ENCODE measurements at regions not wholly inside any gene's neighbourhood (a gene's known extent, or its start where the extent isn't known, plus 50 kb on each side); places are given as distances from the start of the nearest gene placed in this dataset.
"Not testable (repeated sequence)": the region's sequence is repeated elsewhere in the genome, so short reads cannot be mapped to it uniquely, and the experiment has no call there.

- no peak for DNase-seq (ENCODE audit: low read depth in 2 of 2, low spot score in 1 of 2)
Measured at GRCh38 chr2:7094231-7094741, 177.1 kb downstream of the RNF144A start.

DNA sequence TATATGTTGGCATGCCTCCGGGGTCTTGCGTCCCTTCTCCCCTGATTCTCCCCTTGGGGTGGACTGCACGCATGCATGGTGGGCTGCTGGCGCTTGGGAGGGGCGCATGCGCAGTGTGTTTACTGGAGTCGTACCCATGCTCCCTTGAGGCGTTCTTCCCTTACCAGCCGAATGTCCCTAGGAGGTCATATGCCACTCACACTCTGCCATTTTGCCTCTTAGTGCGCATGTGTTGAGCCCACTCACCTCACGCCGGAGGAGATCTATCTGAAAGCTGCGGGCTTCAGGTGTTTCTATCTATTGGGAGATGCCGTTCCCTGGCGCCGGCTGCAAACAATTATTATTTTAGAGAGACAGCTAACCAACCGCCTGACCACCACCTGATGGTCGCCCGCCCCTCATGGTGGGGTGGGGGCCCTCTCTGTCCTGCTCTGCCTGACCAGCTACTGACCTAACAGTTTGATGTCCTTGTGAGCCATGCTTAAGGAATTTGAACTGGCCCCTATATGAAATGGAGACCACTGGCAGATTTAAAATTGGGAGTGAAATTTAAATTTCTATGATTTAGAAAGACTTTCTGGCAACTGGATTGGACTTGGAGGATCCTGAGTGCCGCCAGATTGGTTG is 179.6 kb downstream of the RNF144A start:
- DNase-seq (ENCODE audit: low read depth in 2 of 2, low spot score in 1 of 2): no peak

GRCh38 chr2:7097353-7097895 is 180.2 kb downstream of the RNF144A start:
- DNase-seq (ENCODE audit: low read depth in 2 of 2, low spot score in 1 of 2): peak; percentile 26 to 43

- no peak for DNase-seq (ENCODE audit: low read depth in 2 of 2, low spot score in 1 of 2)
Measured at GRCh38 chr2:7098816-7099215, 181.6 kb downstream of the RNF144A start.

DNA sequence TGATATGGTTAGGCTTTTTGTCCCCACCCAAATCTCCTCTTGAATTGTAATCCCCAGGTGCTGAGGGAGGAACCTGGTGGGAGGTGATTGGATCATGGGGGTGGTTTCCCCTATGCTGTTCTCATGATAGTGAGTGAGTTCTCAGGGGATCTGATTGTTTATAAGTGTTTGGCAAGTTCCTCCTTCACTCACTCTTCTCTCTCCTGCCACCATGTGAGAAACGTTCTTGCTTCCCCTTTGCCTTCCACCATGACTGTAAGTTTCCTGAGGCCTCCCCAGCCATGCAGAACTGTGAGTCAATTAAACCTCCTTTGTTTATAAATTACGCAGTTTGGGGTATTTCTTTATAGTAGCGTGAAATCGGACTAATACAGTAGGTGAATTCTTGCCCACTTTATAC is 182.5 kb downstream of the RNF144A start:
- DNase-seq (ENCODE audit: low read depth in 2 of 2, low spot score in 1 of 2): not testable (repeated sequence)

DNA sequence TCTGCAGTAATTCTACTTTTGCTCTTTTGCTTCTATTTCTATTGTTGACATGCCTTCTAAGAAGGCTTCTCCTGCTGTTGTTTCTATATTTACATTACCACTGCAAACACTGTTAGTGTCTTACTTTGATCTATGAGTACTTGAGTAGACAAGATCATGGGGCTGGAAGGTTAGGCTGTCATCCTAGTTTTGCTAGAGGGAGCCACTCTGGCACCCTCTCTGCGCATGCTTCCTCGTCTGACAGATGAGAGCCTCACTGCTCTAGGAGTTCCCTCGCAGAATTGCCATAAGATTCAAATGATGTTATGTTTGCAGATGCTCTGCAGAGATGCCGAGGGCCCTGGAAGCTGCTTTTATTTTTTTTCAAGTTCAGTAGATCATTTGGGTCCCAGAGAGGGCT is 185.6 kb downstream of the RNF144A start:
- DNase-seq (ENCODE audit: low read depth in 2 of 2, low spot score in 1 of 2): no peak

DNA sequence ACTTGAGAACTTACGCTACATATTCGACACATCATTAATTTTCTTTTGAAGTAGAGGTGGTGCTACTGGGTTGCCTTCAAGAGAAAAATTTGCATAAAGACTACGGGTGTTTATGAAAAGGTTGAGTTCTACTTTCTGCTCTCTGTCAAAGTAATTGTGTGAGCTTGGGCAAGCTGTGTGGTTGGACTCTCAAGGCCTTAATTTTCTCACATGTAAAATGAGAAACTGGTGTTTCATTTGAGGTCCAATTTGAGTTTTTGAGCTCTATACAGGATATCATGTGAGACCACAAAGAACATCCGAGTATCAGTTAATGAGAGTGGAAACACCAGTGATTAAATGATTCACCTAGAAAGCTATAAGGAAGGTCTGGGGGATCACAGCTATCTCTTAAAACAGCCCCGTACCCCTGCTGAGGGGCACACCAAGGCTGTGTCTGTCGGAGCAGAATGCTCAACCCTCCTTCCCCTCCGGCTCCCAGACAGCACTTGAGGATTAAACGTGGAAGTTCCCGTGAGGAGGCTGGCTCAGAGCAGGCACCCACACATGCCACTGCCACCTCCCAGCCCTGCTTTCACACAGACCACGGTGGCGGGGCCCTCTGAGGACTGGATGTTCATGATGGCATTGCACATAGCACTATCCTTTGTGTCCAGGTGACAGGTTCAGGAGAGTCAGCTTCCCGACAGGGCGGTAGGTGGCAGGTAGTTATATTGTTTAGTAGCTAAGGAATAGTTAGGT is 191.8 kb downstream of the RNF144A start:
- no peak for DNase-seq (ENCODE audit: low read depth in 2 of 2, low spot score in 1 of 2)

DNA sequence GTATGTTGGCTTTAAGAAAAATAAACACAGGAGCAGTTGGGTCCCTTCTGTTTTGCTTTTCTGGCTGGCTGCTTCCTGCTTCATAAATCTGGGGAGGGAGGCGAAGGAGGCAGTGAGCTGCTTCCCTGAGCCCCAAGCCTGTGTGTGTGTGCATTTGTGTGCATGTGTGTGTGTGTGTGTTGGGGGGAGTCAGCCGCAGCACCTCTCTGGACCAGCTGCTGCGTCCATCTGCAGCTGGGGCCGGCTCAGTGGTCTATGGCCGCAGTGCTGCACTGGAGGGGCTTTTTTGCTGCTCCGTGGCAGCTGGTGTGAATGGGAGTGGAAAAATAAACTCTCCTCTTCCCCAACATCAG is 192.3 kb downstream of the RNF144A start:
- no peak for DNase-seq (ENCODE audit: low read depth in 2 of 2, low spot score in 1 of 2)

DNA sequence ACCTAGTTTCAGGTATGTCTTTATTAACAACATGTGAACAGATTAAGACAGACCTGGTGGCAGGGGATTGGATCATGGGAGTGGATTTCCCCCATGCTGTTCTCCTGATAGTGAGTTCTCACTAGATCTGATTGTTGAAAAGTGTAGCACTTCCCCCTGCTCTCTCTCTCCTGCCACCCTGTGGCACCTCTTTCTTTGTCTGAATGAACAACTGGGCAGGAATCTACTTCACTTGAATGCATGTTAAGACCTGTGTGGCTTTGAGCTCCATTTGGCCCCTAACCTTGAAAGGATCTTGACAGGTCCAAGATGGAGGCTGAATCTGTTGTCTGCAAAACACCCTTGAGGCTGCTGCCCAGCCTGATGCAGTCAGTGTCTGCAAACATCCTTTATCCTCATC is 194.4 kb downstream of the RNF144A start:
- DNase-seq (ENCODE audit: low read depth in 2 of 2, low spot score in 1 of 2): no peak

DNA sequence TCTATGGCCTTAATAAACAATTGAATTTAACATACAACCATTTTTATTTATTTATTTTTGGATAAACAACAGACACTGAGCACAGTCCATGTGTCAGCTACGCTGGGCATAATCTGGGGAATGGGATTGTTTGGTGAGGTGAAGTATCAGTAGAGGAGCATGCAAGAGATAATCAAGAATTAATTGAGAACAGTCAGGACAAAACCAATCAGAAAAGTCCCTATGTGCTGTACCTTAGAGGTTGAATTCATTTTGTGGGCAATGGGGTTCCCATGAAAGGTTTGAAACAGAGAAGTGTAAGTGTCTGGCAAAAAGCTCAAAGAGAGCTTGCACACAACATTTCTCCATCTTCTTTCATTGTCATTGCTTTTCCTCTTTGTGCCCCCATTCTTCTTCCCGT is 198.2 kb downstream of the RNF144A start:
- no peak for DNase-seq (ENCODE audit: low read depth in 2 of 2, low spot score in 1 of 2)

DNA sequence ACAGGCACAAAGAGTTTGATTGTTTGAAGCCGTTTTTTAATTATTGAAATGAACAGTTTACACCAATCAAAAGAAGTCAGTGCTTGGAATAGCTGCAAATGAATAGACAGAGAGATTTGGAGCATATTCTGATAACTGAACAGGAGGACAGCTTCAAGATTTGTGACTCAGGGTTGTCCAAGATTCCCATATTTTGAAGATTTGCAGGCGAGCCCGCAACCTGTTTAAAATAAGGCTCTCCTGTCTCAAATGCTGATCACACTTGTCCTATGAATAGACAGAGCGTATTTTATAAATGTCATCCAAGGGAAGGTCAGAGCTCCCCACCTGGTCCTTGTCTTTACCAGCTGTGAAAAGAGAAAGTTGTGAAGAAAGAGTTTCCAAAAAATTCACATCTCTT is 198.7 kb downstream of the RNF144A start:
- no peak for DNase-seq (ENCODE audit: low read depth in 2 of 2, low spot score in 1 of 2)

- no peak for DNase-seq (ENCODE audit: low read depth in 2 of 2, low spot score in 1 of 2)
Measured at GRCh38 chr2:7116511-7116910, 199.3 kb downstream of the RNF144A start.

GRCh38 chr2:7117076-7117475 is 199.9 kb downstream of the RNF144A start:
- DNase-seq (ENCODE audit: low read depth in 2 of 2, low spot score in 1 of 2): no peak

DNA sequence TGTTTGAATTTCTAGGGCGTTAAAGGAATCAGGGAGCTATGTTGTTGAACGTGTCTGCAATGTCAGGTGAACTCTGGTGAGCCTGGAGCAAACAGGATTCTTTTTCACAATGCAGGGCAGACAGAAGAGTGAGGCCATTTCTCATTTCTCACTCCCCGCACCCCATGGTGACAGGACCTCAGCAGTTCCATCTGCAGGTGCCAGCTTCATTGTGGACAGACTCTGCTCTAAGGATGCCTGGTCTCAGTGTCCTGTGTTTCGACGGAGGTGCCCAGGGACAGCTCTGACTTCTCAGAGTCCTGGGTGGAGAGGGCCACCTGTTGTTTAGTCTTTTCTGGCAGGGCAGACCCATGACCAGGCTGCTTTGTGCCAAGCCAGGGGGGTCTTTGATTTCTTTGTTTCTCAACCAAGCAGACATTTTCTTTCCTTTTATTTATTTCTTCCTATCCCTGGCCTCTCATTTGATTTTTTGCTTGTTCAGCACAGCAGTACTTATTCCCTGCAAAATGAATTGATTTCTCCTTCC is 201.5 kb downstream of the RNF144A start:
- DNase-seq (ENCODE audit: low read depth in 2 of 2, low spot score in 1 of 2): no peak

DNA sequence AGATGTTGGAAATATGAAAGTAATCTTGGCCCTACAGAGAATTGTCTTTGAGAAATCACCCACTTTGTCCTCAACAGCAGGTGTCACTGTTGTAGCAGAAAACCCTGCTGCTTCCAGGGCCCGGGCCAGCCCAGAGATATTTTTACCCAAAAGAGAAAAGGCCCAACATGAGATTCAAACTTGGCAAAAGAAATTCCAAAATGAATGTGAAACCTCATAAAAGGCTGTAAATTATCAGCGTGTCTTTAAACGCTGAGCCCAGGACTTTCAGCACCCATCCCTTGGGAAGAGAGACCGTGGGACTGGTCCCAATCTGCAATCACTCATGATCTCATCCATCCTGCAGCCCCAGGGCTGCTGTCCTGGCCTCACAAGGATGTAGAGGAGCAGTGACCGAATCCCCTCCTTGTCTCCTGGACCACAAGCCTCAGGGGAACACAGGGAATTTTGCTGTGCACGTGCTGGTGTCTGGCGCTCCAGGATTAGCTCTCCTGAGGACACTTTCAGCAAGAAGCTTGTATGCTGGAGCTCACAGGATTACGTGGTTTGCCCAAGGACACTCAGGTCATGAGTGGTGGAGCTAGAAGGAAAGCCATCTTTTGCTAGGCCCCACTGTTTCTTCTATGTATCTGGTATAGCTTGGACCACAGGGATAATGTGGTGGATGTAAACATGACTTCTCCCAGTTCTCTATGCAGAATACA is 202.1 kb downstream of the RNF144A start:
- DNase-seq (ENCODE audit: low read depth in 2 of 2, low spot score in 1 of 2): no peak

GRCh38 chr2:7121851-7122250 is 204.6 kb downstream of the RNF144A start:
- DNase-seq (ENCODE audit: low read depth in 2 of 2, low spot score in 1 of 2): no peak

DNA sequence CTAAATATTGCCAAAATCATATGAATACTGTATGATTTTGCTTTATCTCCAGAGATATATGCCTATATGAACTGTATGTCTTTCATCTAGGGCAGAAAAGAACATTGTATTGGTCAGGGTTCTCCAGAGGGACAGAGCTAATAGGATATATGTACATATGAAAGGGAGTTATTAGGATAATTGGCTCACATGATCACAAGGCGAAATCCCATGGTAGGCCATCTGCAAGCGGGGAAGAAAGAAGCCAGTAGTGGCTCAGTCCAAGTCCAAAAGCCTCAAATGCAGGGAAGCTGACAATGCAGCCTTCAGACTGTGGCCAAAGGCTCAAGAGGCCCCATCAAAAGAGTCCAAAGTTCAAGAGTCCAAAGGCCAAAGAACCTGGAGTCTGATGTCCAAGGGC is 209.9 kb downstream of the RNF144A start:
- DNase-seq (ENCODE audit: low read depth in 2 of 2, low spot score in 1 of 2): no peak

GRCh38 chr2:7127687-7128086 is 210.5 kb downstream of the RNF144A start:
- no peak for DNase-seq (ENCODE audit: low read depth in 2 of 2, low spot score in 1 of 2)

- no peak for DNase-seq (ENCODE audit: low read depth in 2 of 2, low spot score in 1 of 2)
Measured at GRCh38 chr2:7131261-7131660, 214.0 kb downstream of the RNF144A start.

GRCh38 chr2:7132753-7133152 is 215.5 kb downstream of the RNF144A start:
- DNase-seq (ENCODE audit: low read depth in 2 of 2, low spot score in 1 of 2): no peak

DNA sequence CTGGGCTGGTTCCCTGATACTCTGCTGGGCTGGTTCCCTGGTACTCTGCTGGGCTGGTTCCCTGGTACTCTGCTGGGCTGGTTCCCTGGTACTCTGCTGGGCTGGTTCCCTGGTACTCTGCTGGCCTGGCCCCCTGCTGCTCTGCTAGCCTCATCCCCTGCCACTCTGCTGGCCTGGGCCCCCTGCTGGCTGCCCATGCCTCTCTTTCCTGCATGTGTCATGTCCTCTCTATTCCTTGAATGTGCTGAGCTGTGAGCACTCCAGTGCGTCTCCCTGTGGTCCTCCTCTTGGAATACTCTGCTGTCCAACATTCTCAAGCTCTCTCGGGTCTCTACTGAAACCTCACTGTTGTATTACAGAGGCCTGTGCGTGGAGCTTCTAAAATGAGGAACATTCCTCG is 216.3 kb downstream of the RNF144A start:
- no peak for DNase-seq (ENCODE audit: low read depth in 2 of 2, low spot score in 1 of 2)

- no peak for DNase-seq (ENCODE audit: low read depth in 2 of 2, low spot score in 1 of 2)
Measured at GRCh38 chr2:7140306-7140705, 223.1 kb downstream of the RNF144A start.

Data from stimulated activated CD8-positive, alpha-beta memory T cell treated with anti-CD3 and anti-CD28 coated beads, Interleukin-4, amount 100 ng/mL, for 4 hours (primary cell).